Cortex of kidney (tissue), 1 donor: ENCODE measurements at regions not wholly inside any gene's neighbourhood (a gene's known extent, or its start where the extent isn't known, plus 50 kb on each side); places are given as distances from the start of the nearest gene placed in this dataset.
"Not testable (repeated sequence)": the region's sequence is repeated elsewhere in the genome, so short reads cannot be mapped to it uniquely, and the experiment has no call there.

Experiments used
- DNase-seq: peaks from one replicate; lab custom pipeline; 2025; lab: John Stamatoyannopoulos, UW

- no peak for DNase-seq
Measured at GRCh38 chr3:72050048-72050632, 265.2 kb upstream of the PROK2 start.

- no peak for DNase-seq
Measured at GRCh38 chr3:72049300-72049699, 264.4 kb upstream of the PROK2 start.

- no peak for DNase-seq
Measured at GRCh38 chr3:72048873-72049272, 263.9 kb upstream of the PROK2 start.

- no peak for DNase-seq
Measured at GRCh38 chr3:72047221-72047871, 262.4 kb upstream of the PROK2 start.

- no peak for DNase-seq
Measured at GRCh38 chr3:72044231-72044855, 259.4 kb upstream of the PROK2 start.

GRCh38 chr3:72043204-72044133 lies 258.5 kb upstream of the PROK2 start:
- DNase-seq = no peak

GRCh38 chr3:72042397-72043203 lies 257.7 kb upstream of the PROK2 start:
- DNase-seq = no peak

GRCh38 chr3:72041511-72041910 lies 256.6 kb upstream of the PROK2 start:
- no peak for DNase-seq

- no peak for DNase-seq
Measured at GRCh38 chr3:72041076-72041475, 256.1 kb upstream of the PROK2 start.

- no peak for DNase-seq
Measured at GRCh38 chr3:72039677-72040076, 254.7 kb upstream of the PROK2 start.

GRCh38 chr3:72036899-72037298 lies 252.0 kb upstream of the PROK2 start:
- DNase-seq = no peak

- no peak for DNase-seq
Measured at GRCh38 chr3:72035606-72036005, 250.7 kb upstream of the PROK2 start.

- no peak for DNase-seq
Measured at GRCh38 chr3:72034986-72035385, 250.0 kb upstream of the PROK2 start.

- DNase-seq = no peak
Measured at GRCh38 chr3:72033666-72034428, 248.9 kb upstream of the PROK2 start.

GRCh38 chr3:72032441-72033135 lies 247.6 kb upstream of the PROK2 start:
- DNase-seq = no peak

- no peak for DNase-seq
Measured at GRCh38 chr3:72031581-72031980, 246.6 kb upstream of the PROK2 start.

GRCh38 chr3:72030296-72030695 lies 245.3 kb upstream of the PROK2 start:
- DNase-seq = not testable (repeated sequence)

GRCh38 chr3:72028726-72029125 lies 243.8 kb upstream of the PROK2 start:
- not testable (repeated sequence) for DNase-seq

- not testable (repeated sequence) for DNase-seq
Measured at GRCh38 chr3:72028307-72028706, 243.4 kb upstream of the PROK2 start.

GRCh38 chr3:72027728-72028127 lies 242.8 kb upstream of the PROK2 start:
- DNase-seq = not testable (repeated sequence)
